GM23338 (cell line): ENCODE measurements at regions not wholly inside any gene's neighbourhood (a gene's known extent, or its start where the extent isn't known, plus 50 kb on each side); places are given as distances from the start of the nearest gene placed in this dataset.

Experiments
- CREB1 ChIP-seq: fragments of 250-450 bp; sonication (Bioruptor Pico); IDR thresholded peaks from 2 replicates; pipeline ENCODE4 v1.5.0; 2020; ENCODE audit warnings: low read depth, mild to moderate bottlenecking, moderate library complexity
- EZH2 ChIP-seq: fragments of 200-600 bp; sonication (generic); IDR thresholded peaks from one replicate; pipeline ENCODE4 v1.8.0; 2017; ENCODE audit warnings: antibody characterized with exemption, mild to moderate bottlenecking, low read depth; ENCODE audit not compliant: unreplicated experiment
- EZH2phosphoT487 ChIP-seq: fragments of 200-600 bp; sonication (generic); IDR thresholded peaks from one replicate; pipeline ENCODE4 v1.8.1; 2018; ENCODE audit warnings: antibody characterized with exemption; ENCODE audit not compliant: unreplicated experiment
- JUNB ChIP-seq: IDR thresholded peaks from one replicate; pipeline ENCODE4 v1.6.1; 2016; ENCODE audit warnings: antibody characterized with exemption; ENCODE audit not compliant: unreplicated experiment
- NANOG ChIP-seq: IDR thresholded peaks from 2 replicates; pipeline ENCODE4 v1.6.1; 2016; ENCODE audit warnings: antibody characterized with exemption, borderline replicate concordance
- POLR2AphosphoS5 ChIP-seq: IDR thresholded peaks from 2 replicates; pipeline ENCODE4 v1.6.1; 2016; ENCODE audit warnings: antibody characterized with exemption, low read depth
- REST ChIP-seq: IDR thresholded peaks from one replicate; pipeline ENCODE4 v1.6.1; 2018; ENCODE audit warnings: antibody characterized with exemption; ENCODE audit not compliant: unreplicated experiment
- STAT1 ChIP-seq: IDR thresholded peaks from one replicate; pipeline ENCODE4 v1.6.1; 2016; ENCODE audit warnings: antibody characterized with exemption; ENCODE audit not compliant: unreplicated experiment
- TF ChIP-seq, protein P1 (sequence below), 2 experiments: fragments of 200-600 bp in 1 of 2; sonication (generic) in 1 of 2; conservative IDR thresholded peaks; 2 replicates each; pipeline versions ENCODE4 v1.5.1 to v1.6.1; 2016 to 2017; ENCODE audit warnings: antibody characterized with exemption in 2 of 2, low read depth in 2 of 2, mild to moderate bottlenecking in 2 of 2, moderate library complexity in 1 of 2

DNA sequence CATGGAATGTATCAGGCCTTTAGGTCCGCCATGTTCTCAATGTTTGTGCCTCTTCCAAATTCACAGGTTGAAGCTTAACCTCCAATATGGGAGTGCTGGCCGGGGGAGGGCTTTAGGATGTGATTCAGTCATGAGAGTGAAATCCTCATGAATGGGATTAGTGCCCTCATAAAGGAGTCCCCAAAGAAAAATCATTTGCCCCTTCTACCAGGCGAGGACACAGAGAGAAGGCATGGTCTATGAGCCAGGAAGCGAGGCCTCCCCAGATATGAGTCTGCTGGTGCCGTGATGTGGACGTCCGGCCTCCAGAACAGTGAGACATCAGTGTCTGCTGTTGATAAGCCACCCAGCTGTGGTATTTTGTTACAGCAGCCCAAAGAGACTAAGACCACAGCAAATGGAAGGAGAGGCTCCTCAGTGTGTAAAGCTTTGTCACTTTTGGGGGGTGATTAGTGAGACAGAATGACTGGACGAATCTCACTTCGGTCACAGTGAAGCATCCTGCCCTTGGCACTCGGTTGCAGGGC lies 231.3 kb upstream of the KLF6 start:
- TF ChIP-seq, protein P1, sequence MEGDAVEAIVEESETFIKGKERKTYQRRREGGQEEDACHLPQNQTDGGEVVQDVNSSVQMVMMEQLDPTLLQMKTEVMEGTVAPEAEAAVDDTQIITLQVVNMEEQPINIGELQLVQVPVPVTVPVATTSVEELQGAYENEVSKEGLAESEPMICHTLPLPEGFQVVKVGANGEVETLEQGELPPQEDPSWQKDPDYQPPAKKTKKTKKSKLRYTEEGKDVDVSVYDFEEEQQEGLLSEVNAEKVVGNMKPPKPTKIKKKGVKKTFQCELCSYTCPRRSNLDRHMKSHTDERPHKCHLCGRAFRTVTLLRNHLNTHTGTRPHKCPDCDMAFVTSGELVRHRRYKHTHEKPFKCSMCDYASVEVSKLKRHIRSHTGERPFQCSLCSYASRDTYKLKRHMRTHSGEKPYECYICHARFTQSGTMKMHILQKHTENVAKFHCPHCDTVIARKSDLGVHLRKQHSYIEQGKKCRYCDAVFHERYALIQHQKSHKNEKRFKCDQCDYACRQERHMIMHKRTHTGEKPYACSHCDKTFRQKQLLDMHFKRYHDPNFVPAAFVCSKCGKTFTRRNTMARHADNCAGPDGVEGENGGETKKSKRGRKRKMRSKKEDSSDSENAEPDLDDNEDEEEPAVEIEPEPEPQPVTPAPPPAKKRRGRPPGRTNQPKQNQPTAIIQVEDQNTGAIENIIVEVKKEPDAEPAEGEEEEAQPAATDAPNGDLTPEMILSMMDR (conservative IDR thresholded peaks at IDR 0.05; ENCODE audit: low read depth in 2 of 2) = no peak
- TF ChIP-seq REST = no peak
- TF ChIP-seq EZH2 = no peak
- TF ChIP-seq POLR2AphosphoS5 = no peak
- no peak for TF ChIP-seq EZH2phosphoT487
- no peak for TF ChIP-seq STAT1
- TF ChIP-seq CREB1 (CRISPR knock-in tag) = no peak
- TF ChIP-seq NANOG = no peak
- no peak for TF ChIP-seq JUNB
